Ovary (tissue), 3 donors: ENCODE measurements at regions not wholly inside any gene's neighbourhood (a gene's known extent, or its start where the extent isn't known, plus 50 kb on each side); places are given as distances from the start of the nearest gene placed in this dataset.

Experiments
- CTCF ChIP-seq, 3 donors: fragments of 450-650 bp in 2 of 3; fragments of 200-600 bp in 1 of 3; IDR thresholded peaks; one replicate each; pipeline versions ENCODE4 v1.5.1 to v1.8.0; 2016 to 2022; ENCODE audit warnings: antibody characterized with exemption in 3 of 3, mild to moderate bottlenecking in 1 of 3
- EP300 ChIP-seq: sonication (generic); formaldehyde crosslinking; IDR thresholded peaks from one replicate; pipeline ENCODE4 v1.6.1; 2017; ENCODE audit warnings: antibody characterized with exemption
- donor health status: DM: no; HTN: no; CAD: no.

- TF ChIP-seq CTCF (IDR thresholded peaks at IDR 0.05) (no peak), EP300 (no peak)
Observed at GRCh38 chr5:56722317-56722716, 93.0 kb upstream of the MAP3K1 start.
